C4-2B (cell line): ENCODE measurements at regions not wholly inside any gene's neighbourhood (a gene's known extent, or its start where the extent isn't known, plus 50 kb on each side); places are given as distances from the start of the nearest gene placed in this dataset.

Source experiments
- H3K27ac ChIP-seq: fragments of 450-650 bp; 2 replicates; pipeline ENCODE4 v1.5.1; 2017
- CTCF ChIP-seq: fragments of 450-650 bp; conservative IDR thresholded peaks from 2 replicates; pipeline ENCODE4 v1.5.1; 2017; ENCODE audit warnings: mild to moderate bottlenecking
- ZFX ChIP-seq: fragments of 450-650 bp; IDR thresholded peaks from 2 replicates; pipeline ENCODE4 v1.6.1; 2017

DNA sequence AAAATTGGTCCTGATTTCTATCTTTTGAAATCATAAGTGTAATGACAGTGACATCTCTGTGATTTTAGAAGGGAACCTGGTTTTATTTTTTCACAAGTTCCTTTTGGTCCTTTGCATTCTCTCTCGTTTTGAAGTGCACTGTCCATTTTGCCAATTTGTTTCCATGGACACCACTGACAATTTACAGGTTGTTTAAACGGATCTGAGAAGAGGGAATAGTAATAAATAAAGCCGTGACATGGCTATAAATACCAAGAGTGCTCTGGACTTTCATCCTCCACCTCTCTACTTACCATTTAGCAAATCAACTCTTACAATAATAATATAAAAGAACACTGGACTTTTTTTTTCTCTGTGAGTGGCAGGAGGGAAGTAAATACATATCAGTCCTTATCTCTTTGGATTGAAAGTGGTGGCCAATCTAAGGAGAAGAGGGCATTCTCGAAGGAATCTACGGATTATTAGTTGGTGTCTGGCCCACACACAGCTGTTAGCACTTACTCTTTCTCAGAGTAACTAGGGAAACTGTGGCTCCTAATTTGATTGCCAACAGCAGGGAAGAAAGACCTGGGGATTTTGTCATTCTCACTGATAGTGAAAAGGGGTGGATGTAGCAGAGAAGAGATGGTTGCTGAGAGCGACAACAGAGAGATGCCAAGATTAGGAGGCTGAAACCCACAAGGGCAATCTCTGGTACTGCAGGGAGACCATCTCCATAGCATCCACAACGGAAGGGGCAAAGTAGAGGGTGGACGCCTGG lies 108.7 kb upstream of the FSHR start:
- TF ChIP-seq ZFX: no peak
- no peak for TF ChIP-seq CTCF
- H3K27ac ChIP-seq: no peak overlapping the region

DNA sequence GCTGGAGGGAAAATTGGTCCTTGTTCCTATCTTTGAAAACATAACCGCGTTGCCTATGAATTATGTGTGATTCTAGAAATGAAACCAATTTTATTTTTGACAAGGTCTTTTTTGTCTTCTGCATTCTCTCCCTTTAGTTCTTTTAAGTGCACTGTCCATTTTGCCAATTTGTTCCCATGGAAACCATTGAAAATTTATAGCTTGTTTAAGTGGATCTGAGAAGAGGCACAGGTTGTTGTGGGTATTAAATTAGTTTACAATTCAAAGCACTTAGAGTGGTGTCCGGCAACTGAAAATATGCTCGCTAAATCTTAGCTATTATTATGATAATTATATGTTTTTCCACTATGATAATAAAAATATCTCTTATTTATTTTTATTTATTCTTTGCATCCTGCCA lies 107.5 kb upstream of the FSHR start:
- TF ChIP-seq CTCF (no peak), ZFX (no peak)
- H3K27ac ChIP-seq: no peak overlapping the region

DNA sequence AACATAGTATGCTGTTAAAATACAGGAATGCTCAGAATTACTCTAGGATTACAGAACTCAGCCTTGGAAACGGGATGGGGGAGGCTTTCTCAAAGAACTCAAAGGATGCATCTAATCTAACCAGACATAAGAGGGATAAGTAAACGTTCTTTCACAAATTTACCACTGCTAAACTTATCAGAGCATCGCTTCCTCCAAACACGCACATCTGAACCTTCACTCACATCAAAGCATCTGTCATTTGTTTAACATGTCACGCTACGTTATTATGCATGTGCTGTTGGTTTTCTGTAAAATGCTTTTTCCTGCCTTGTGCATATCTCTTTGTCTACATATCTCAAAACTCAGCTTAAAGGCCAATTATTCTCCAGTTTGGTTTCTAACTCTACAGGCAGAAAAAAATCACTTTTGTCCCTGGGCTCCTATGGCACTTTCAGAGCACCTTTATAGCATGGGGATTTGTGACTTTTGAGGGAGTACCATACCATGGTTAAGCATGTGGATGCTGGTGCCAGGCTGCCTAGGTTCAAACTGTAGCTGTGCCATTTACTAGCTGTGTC lies 106.7 kb upstream of the FSHR start:
- H3K27ac ChIP-seq: no peak overlapping the region
- TF ChIP-seq CTCF: no peak
- TF ChIP-seq ZFX: no peak

DNA sequence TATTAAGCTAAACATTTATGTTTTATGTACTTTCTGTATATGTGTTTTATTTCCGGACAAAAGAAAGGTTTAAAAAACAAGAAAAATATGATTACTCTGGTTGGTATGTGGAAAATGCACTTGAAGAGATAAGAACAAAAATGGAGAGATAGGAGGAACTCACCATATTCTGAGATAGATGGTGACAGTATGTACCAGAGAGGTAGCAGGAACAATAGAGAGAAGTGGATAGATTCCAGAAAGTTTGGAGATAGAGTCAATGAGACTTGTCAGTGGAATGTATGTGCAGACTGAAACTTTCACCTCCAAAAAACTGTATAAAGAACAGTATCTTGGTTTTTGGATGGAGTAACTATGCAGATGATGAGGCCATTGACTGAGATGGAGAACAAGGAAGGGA lies 105.6 kb upstream of the FSHR start:
- H3K27ac ChIP-seq: no peak overlapping the region
- TF ChIP-seq ZFX: no peak
- TF ChIP-seq CTCF: no peak

GRCh38 chr2:49255409-49255971 lies 101.2 kb upstream of the FSHR start:
- no peak overlapping the region for H3K27ac ChIP-seq
- no peak for TF ChIP-seq ZFX
- TF ChIP-seq CTCF: peak; percentile 26

- H3K27ac ChIP-seq: no peak overlapping the region
Observed at GRCh38 chr2:49254401-49254800, 100.1 kb upstream of the FSHR start.

More at GRCh38 chr2:49254401-49254800, 100.1 kb upstream of the FSHR start:
- no peak for TF ChIP-seq ZFX
- no peak for TF ChIP-seq CTCF
